ENCODE measurements at regions not wholly inside any gene's neighbourhood (a gene's known extent, or its start where the extent isn't known, plus 50 kb on each side); places are given as distances from the start of the nearest gene placed in this dataset.
"Not testable (repeated sequence)": the region's sequence is repeated elsewhere in the genome, so short reads cannot be mapped to it uniquely, and the experiment has no call there.

- FAIRE-seq (no peak), DNase-seq (ENCODE audit: insufficient read length, low spot score) (no peak)
Observed at GRCh38 chr13:109297628-109298027, 488.8 kb downstream of the IRS2 start.

- DNase-seq (ENCODE audit: insufficient read length, low spot score) (no peak), FAIRE-seq (peak; percentile 69)
Observed at GRCh38 chr13:109293166-109293565, 493.2 kb downstream of the IRS2 start.

- FAIRE-seq, result no peak
- no peak for DNase-seq (ENCODE audit: insufficient read length, low spot score)
Observed at GRCh38 chr13:109288151-109288709, 498.2 kb downstream of the IRS2 start.

- DNase-seq (ENCODE audit: insufficient read length, low spot score) (no peak), FAIRE-seq (no peak)
Observed at GRCh38 chr13:109287553-109287952, 498.8 kb downstream of the IRS2 start.

- DNase-seq (ENCODE audit: insufficient read length, low spot score), result no peak
- FAIRE-seq, result no peak
Observed at GRCh38 chr13:109285586-109285985, 500.8 kb downstream of the IRS2 start.

- FAIRE-seq, result no peak
Observed at GRCh38 chr13:109281903-109282635, 504.3 kb downstream of the IRS2 start.

GRCh38 chr13:109281017-109281902 lies 505.1 kb downstream of the IRS2 start:
- no peak for FAIRE-seq
- DNase-seq (ENCODE audit: insufficient read length, low spot score), result no peak

More at GRCh38 chr13:109281903-109282635, 504.3 kb downstream of the IRS2 start:
- DNase-seq (ENCODE audit: insufficient read length, low spot score), result no peak

- FAIRE-seq (no peak), DNase-seq (ENCODE audit: insufficient read length, low spot score) (no peak)
Observed at GRCh38 chr13:109276261-109276660, 510.1 kb downstream of the IRS2 start.

- FAIRE-seq, result no peak
- DNase-seq (ENCODE audit: insufficient read length, low spot score), result no peak
Observed at GRCh38 chr13:109275852-109276251, 510.5 kb downstream of the IRS2 start.

- no peak for DNase-seq (ENCODE audit: insufficient read length, low spot score)
- no peak for FAIRE-seq
Observed at GRCh38 chr13:109275139-109275745, 511.1 kb downstream of the IRS2 start.

- DNase-seq (ENCODE audit: insufficient read length, low spot score) (peak; percentile 28), FAIRE-seq (peak; percentile 58)
Observed at GRCh38 chr13:109274188-109274821, 512.1 kb downstream of the IRS2 start.

GRCh38 chr13:109273326-109273751 lies 513.0 kb downstream of the IRS2 start:
- no peak for FAIRE-seq
- DNase-seq (ENCODE audit: insufficient read length, low spot score), result no peak

- FAIRE-seq (no peak), DNase-seq (ENCODE audit: insufficient read length, low spot score) (no peak)
Observed at GRCh38 chr13:109272595-109273325, 513.6 kb downstream of the IRS2 start.

- DNase-seq (ENCODE audit: insufficient read length, low spot score), result no peak
- FAIRE-seq, result no peak
Observed at GRCh38 chr13:109271555-109272541, 514.5 kb downstream of the IRS2 start.

GRCh38 chr13:109271061-109271460 lies 515.3 kb downstream of the IRS2 start:
- FAIRE-seq, result no peak
- no peak for DNase-seq (ENCODE audit: insufficient read length, low spot score)

- DNase-seq (ENCODE audit: insufficient read length, low spot score); FAIRE-seq: not testable (repeated sequence)
Observed at GRCh38 chr13:109269381-109269780, 517.0 kb downstream of the IRS2 start.

- FAIRE-seq; DNase-seq (ENCODE audit: insufficient read length, low spot score): not testable (repeated sequence)
Observed at GRCh38 chr13:109268492-109268891, 517.9 kb downstream of the IRS2 start.

GRCh38 chr13:109267400-109267799 lies 519.0 kb downstream of the IRS2 start:
- not testable (repeated sequence) for DNase-seq (ENCODE audit: insufficient read length, low spot score); FAIRE-seq

- not testable (repeated sequence) for DNase-seq (ENCODE audit: insufficient read length, low spot score); FAIRE-seq
Observed at GRCh38 chr13:109265438-109265742, 521.0 kb downstream of the IRS2 start.
